C4-2B (cell line): ENCODE measurements at regions not wholly inside any gene's neighbourhood (a gene's known extent, or its start where the extent isn't known, plus 50 kb on each side); places are given as distances from the start of the nearest gene placed in this dataset.

ENCODE experiments used
- ZFX ChIP-seq: fragments of 450-650 bp; IDR thresholded peaks from 2 replicates; pipeline ENCODE4 v1.6.1; 2017
- TF ChIP-seq, protein P1 (sequence below): fragments of 450-650 bp; conservative IDR thresholded peaks from 2 replicates; pipeline ENCODE4 v1.5.1; 2017; ENCODE audit warnings: mild to moderate bottlenecking

DNA sequence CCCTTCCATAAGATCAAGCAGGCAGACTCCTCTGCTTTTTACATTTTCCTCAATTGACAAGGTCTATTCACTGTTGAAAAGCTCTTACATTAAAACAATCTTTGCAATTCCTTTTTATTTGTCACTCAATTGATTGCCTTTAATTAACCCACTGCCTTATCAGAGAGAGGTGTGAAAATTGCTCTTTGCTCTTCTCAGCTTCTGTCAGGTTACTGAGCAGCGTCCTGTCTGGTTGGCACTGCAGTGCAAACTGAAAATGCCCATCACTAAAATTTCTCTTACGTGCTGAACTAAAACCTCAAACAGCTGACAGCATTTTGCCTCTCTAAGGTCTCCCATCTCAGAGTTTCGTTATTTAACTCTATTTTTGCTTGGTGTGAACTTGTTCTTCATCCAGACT is 504.1 kb upstream of the ATXN7L3B start:
- TF ChIP-seq, protein P1, sequence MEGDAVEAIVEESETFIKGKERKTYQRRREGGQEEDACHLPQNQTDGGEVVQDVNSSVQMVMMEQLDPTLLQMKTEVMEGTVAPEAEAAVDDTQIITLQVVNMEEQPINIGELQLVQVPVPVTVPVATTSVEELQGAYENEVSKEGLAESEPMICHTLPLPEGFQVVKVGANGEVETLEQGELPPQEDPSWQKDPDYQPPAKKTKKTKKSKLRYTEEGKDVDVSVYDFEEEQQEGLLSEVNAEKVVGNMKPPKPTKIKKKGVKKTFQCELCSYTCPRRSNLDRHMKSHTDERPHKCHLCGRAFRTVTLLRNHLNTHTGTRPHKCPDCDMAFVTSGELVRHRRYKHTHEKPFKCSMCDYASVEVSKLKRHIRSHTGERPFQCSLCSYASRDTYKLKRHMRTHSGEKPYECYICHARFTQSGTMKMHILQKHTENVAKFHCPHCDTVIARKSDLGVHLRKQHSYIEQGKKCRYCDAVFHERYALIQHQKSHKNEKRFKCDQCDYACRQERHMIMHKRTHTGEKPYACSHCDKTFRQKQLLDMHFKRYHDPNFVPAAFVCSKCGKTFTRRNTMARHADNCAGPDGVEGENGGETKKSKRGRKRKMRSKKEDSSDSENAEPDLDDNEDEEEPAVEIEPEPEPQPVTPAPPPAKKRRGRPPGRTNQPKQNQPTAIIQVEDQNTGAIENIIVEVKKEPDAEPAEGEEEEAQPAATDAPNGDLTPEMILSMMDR = no peak
- no peak for TF ChIP-seq ZFX
